Activated CD4-positive, alpha-beta T cell treated with anti-CD3 and anti-CD28 coated beads, Interleukin-2, amount 10 ng/mL, durations not matched to agents 7 days and 5 days (primary cell): ENCODE measurements at regions not wholly inside any gene's neighbourhood (a gene's known extent, or its start where the extent isn't known, plus 50 kb on each side); places are given as distances from the start of the nearest gene placed in this dataset.

Experiments used
- CTCF ChIA-PET: fragments of 350-600 bp; sonication (Branson Sonifier 250); formaldehyde crosslinking; loops from one replicate; lab custom pipeline; 2021; ENCODE audit warnings: antibody characterized with exemption; lab: Charles Lee
- POLR2A ChIA-PET: fragments of 350-600 bp; sonication (Branson Sonifier 250); formaldehyde crosslinking; loops from one replicate; lab custom pipeline; 2021; ENCODE audit warnings: antibody characterized with exemption; lab: Charles Lee
- DNase-seq: peaks from one replicate; pipeline ENCODE4 v3.0.0-alpha.2; 2020
- H3K27ac Mint-ChIP-seq: one replicate; pipeline ENCODE4 v1.8.0; 2021; ENCODE audit warnings: mild to moderate bottlenecking, moderate library complexity, mixed read lengths
- H3K27me3 Mint-ChIP-seq: one replicate; pipeline ENCODE4 v1.8.0; 2021; ENCODE audit warnings: mixed read lengths
- H3K36me3 Mint-ChIP-seq: one replicate; pipeline ENCODE4 v1.8.0; 2021; ENCODE audit warnings: low read depth, mixed read lengths
- H3K4me1 Mint-ChIP-seq: one replicate; pipeline ENCODE4 v1.8.0; 2021; ENCODE audit warnings: mixed read lengths
- H3K4me3 Mint-ChIP-seq: one replicate; pipeline ENCODE4 v1.8.0; 2021; ENCODE audit warnings: mild to moderate bottlenecking, moderate library complexity, mixed read lengths
- H3K9me3 Mint-ChIP-seq: one replicate; pipeline ENCODE4 v1.8.0; 2021; ENCODE audit warnings: mixed read lengths

DNA sequence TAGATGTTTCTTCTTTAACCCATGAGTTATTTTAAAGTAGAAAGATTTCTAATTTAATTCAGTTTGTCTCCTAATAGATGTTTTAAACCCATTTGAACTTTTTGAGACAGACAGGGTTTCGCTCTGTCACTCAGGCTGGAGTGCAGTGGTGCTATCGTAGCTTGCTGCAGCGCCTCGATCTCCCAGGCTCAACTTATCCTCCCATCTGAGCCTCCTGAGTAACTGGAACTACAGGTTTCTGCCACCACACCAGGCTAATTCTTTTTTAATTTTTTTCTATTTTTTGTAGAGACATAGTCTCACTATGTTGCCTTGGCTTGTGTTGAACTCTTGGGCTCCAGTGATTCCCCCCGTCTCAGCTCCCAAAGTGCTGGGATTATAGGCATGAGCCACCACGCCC lies 53.0 kb upstream of the RAB18 start:
- H3K36me3 Mint-ChIP-seq, result no peaks in the 10 kb centered on the region
- POLR2A ChIA-PET, result no interaction called here
- H3K27ac Mint-ChIP-seq, result no peak overlapping the region
- no peak overlapping the region for H3K4me3 Mint-ChIP-seq
- H3K4me1 Mint-ChIP-seq, result peaks cover 11% of the 10 kb centered on the region
- H3K9me3 Mint-ChIP-seq, result no peaks in the 10 kb centered on the region
- CTCF ChIA-PET, result no interaction called here
- H3K27me3 Mint-ChIP-seq, result peaks cover 4% of the 10 kb centered on the region
- no peak for DNase-seq

GRCh38 chr10:27450225-27450624 lies 53.9 kb upstream of the RAB18 start:
- H3K27ac Mint-ChIP-seq, result no peak overlapping the region
- H3K27me3 Mint-ChIP-seq, result peaks cover 4% of the 10 kb centered on the region
- ChIA-PET CTCF (no interaction called here), POLR2A (no interaction called here)
- H3K4me3 Mint-ChIP-seq, result no peak overlapping the region
- no peaks in the 10 kb centered on the region for H3K9me3 Mint-ChIP-seq
- H3K4me1 Mint-ChIP-seq, result peaks cover 11% of the 10 kb centered on the region
- no peaks in the 10 kb centered on the region for H3K36me3 Mint-ChIP-seq
- no peak for DNase-seq

DNA sequence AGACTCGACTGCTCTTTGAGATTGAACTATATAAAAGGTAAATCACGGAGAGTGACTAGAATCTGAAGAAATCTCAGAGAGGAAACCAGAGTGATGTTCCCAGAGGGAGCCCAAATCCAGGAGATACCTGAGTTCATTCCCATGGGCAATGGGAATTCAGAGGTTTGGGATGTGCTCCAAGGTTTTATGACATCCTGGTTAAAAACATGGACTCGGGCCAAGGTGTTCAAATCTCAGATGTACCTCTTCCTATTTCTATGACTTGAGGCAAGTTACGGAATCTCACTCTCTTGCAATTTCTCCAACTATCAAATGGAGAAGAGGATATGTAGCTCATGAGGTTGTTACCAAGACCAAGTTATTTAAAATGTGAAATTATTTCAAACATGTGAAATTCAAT lies 54.5 kb upstream of the RAB18 start:
- Mint-ChIP-seq H3K4me3 (no peak overlapping the region), H3K27me3 (peaks cover 4% of the 10 kb centered on the region), H3K27ac (no peak overlapping the region), H3K9me3 (no peaks in the 10 kb centered on the region), H3K4me1 (peaks cover 11% of the 10 kb centered on the region), H3K36me3 (no peaks in the 10 kb centered on the region)
- ChIA-PET CTCF (no interaction called here), POLR2A (no interaction called here)
- DNase-seq, result no peak

- no peak for DNase-seq
- H3K27ac Mint-ChIP-seq, result no peak overlapping the region
- H3K36me3 Mint-ChIP-seq, result no peaks in the 10 kb centered on the region
- H3K4me3 Mint-ChIP-seq, result no peak overlapping the region
- ChIA-PET CTCF (no interaction called here), POLR2A (no interaction called here)
- peaks cover 4% of the 10 kb centered on the region for H3K27me3 Mint-ChIP-seq
- peaks cover 11% of the 10 kb centered on the region for H3K4me1 Mint-ChIP-seq
- no peaks in the 10 kb centered on the region for H3K9me3 Mint-ChIP-seq
Measured at GRCh38 chr10:27448921-27449320, 55.2 kb upstream of the RAB18 start.

GRCh38 chr10:27447540-27447939 lies 56.6 kb upstream of the RAB18 start:
- Mint-ChIP-seq H3K9me3 (no peaks in the 10 kb centered on the region), H3K4me1 (peaks cover 11% of the 10 kb centered on the region), H3K27ac (no peak overlapping the region), H3K27me3 (peaks cover 4% of the 10 kb centered on the region), H3K36me3 (no peaks in the 10 kb centered on the region), H3K4me3 (no peak overlapping the region)
- CTCF ChIA-PET, result interaction anchor here (0.5 to 0.7 kb wide), 4 partner anchors 14 to 943 kb away, joined by 3 to 4 read pairs (median 3); no protein-coding TSS in a partner anchor
- POLR2A ChIA-PET, result interaction anchor here (0.6 kb wide), 1 partner anchor 503 kb away, joined by 4 read pairs; no protein-coding TSS in a partner anchor
- DNase-seq, result no peak

DNA sequence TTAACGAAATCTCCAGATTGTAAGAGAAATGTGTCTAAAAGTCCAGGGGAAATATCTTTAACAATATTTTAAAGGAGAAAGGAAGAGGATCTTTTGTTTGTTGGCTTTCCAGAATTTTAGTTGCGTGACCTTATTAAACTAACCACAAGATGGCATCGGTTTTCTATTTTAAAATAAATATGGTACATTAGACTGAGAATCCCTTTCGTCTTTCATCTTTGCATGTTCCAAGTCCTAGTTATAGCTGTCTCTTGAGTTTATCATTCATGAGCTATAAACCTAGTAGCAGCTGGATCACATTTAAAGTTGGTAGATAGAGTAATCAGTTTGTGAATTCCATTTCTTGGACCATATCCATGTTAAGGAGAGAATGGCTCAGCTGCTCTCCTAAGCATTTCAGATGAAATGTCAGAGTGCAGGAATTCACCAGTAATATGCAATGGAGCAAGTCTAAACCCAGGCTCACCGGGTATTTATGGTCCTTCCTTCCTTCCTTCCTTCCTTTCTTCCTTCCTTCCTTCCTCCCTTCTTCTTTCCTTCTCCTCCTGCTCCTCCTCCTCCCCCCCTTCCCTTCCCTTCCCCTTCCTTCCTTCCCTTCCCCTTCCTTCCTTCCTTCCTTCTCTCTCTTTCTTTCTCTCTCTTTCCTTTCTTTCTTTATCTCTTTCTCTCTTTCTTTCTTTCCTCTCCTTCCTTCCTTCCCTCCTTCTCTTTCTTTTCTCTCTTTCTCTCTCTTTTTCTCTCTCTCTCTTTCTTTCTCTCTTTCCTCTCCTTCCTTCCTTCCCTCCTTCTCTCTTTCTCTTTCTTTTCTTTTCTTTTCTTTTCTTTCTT lies 57.8 kb upstream of the RAB18 start:
- CTCF ChIA-PET, result interaction anchor here (0.6 to 1.2 kb wide), 3 partner anchors 8 to 632 kb away, joined by 3 to 4 read pairs (median 3); no protein-coding TSS in a partner anchor
- H3K4me3 Mint-ChIP-seq, result no peak overlapping the region

GRCh38 chr10:27445070-27445469 lies 59.0 kb upstream of the RAB18 start:
- H3K9me3 Mint-ChIP-seq, result no peaks in the 10 kb centered on the region
- peaks cover 11% of the 10 kb centered on the region for H3K4me1 Mint-ChIP-seq
- peaks cover 9% of the 10 kb centered on the region for H3K27me3 Mint-ChIP-seq
- no peak overlapping the region for H3K27ac Mint-ChIP-seq
- no peak overlapping the region for H3K4me3 Mint-ChIP-seq
- no peak for DNase-seq
- H3K36me3 Mint-ChIP-seq, result no peaks in the 10 kb centered on the region
- POLR2A ChIA-PET, result no interaction called here
- CTCF ChIA-PET, result interaction anchor here (0.6 to 1.2 kb wide), 3 partner anchors 10 to 655 kb away, joined by 3 to 6 read pairs (median 4); no protein-coding TSS in a partner anchor

More for the DNA sequence above, 57.8 kb upstream of the RAB18 start:
- DNase-seq, result no peak
- Mint-ChIP-seq H3K9me3 (no peaks in the 10 kb centered on the region), H3K4me1 (peaks cover 11% of the 10 kb centered on the region), H3K27ac (no peak overlapping the region), H3K36me3 (no peaks in the 10 kb centered on the region), H3K27me3 (peaks cover 6% of the 10 kb centered on the region)
- POLR2A ChIA-PET, result interaction anchor here (0.6 kb wide), 1 partner anchor 95 kb away, joined by 3 read pairs; no protein-coding TSS in a partner anchor

DNA sequence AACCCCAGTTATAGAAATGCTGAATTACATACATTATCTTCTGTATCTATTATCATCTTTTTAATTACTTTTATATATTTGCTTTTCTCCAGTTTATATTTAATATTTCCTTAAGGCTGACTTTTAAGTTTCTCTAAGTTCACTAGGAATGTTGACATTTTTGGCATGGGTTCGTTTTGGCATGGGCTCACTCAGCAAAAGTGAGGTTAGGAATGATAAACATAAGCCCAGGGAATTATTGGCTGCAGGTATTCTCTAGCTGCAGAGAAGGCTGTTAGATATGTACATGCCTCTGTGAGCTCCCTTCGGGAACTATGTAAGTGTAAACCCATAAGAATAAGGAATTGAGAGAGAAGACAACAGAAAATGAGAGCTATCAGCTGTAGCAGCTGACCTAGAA lies 63.6 kb upstream of the RAB18 start:
- no peak overlapping the region for H3K4me3 Mint-ChIP-seq
- peaks cover 15% of the 10 kb centered on the region for H3K27me3 Mint-ChIP-seq
- DNase-seq, result no peak
- H3K4me1 Mint-ChIP-seq, result no peaks in the 10 kb centered on the region
- no peaks in the 10 kb centered on the region for H3K9me3 Mint-ChIP-seq
- CTCF ChIA-PET, result no interaction called here
- H3K36me3 Mint-ChIP-seq, result no peaks in the 10 kb centered on the region
- POLR2A ChIA-PET, result no interaction called here
- no peak overlapping the region for H3K27ac Mint-ChIP-seq

- no peaks in the 10 kb centered on the region for H3K36me3 Mint-ChIP-seq
- no peak overlapping the region for H3K4me3 Mint-ChIP-seq
- no peaks in the 10 kb centered on the region for H3K9me3 Mint-ChIP-seq
- H3K27ac Mint-ChIP-seq, result no peak overlapping the region
- CTCF ChIA-PET, result no interaction called here
- DNase-seq, result no peak
- H3K27me3 Mint-ChIP-seq, result peaks cover 15% of the 10 kb centered on the region
- POLR2A ChIA-PET, result no interaction called here
- no peaks in the 10 kb centered on the region for H3K4me1 Mint-ChIP-seq
Measured at GRCh38 chr10:27440021-27440420, 64.1 kb upstream of the RAB18 start.

DNA sequence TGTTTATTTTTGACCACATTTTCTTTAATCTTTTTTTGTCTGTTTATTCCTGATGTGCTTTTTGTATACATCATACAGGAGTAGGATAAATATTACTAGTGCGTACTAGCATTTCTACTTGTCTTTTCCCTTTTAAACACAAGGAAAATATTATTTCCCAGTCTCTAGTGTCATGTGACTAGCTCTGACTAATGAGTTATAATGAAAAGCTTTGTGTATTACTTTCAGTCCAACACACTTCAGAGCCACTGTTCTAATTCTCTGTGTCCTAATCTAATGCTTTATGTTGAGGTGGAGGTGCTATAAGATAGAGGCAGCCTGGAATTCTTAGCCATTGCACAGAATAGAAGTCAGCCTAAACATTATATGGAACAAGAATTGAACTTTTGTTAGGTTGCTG lies 65.0 kb upstream of the RAB18 start:
- no peak overlapping the region for H3K4me3 Mint-ChIP-seq
- peaks cover 15% of the 10 kb centered on the region for H3K27me3 Mint-ChIP-seq
- ChIA-PET CTCF (no interaction called here), POLR2A (no interaction called here)
- no peaks in the 10 kb centered on the region for H3K4me1 Mint-ChIP-seq
- H3K36me3 Mint-ChIP-seq, result no peaks in the 10 kb centered on the region
- H3K9me3 Mint-ChIP-seq, result no peaks in the 10 kb centered on the region
- no peak for DNase-seq
- H3K27ac Mint-ChIP-seq, result no peak overlapping the region

DNA sequence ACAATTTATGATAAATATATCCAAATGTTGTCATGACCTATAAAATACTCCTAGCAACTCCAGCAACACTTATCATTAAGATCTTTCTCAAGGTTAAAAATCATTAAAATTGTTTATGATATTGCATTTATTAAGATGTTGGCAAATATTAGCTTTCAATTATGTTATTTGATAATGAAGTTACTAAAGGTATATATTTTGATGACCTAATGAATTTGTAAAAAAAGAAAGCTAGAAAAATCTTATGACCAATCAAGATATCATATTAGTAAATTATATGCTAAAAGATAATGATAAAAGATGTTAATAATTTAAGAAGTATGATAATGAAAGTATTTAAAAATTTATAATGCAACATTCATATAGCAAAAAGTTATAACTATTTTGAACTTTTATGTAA lies 66.3 kb upstream of the RAB18 start:
- DNase-seq, result no peak
- ChIA-PET POLR2A (no interaction called here), CTCF (no interaction called here)
- Mint-ChIP-seq H3K9me3 (no peaks in the 10 kb centered on the region), H3K36me3 (no peaks in the 10 kb centered on the region), H3K27ac (no peak overlapping the region), H3K4me1 (no peaks in the 10 kb centered on the region), H3K4me3 (no peak overlapping the region), H3K27me3 (peaks cover 18% of the 10 kb centered on the region)

GRCh38 chr10:27436710-27437109 lies 67.4 kb upstream of the RAB18 start:
- H3K27ac Mint-ChIP-seq, result no peak overlapping the region
- peaks cover 16% of the 10 kb centered on the region for H3K27me3 Mint-ChIP-seq
- H3K36me3 Mint-ChIP-seq, result no peaks in the 10 kb centered on the region
- H3K4me3 Mint-ChIP-seq, result no peak overlapping the region
- no peaks in the 10 kb centered on the region for H3K4me1 Mint-ChIP-seq
- POLR2A ChIA-PET, result no interaction called here
- no peak for DNase-seq
- CTCF ChIA-PET, result no interaction called here
- no peaks in the 10 kb centered on the region for H3K9me3 Mint-ChIP-seq

DNA sequence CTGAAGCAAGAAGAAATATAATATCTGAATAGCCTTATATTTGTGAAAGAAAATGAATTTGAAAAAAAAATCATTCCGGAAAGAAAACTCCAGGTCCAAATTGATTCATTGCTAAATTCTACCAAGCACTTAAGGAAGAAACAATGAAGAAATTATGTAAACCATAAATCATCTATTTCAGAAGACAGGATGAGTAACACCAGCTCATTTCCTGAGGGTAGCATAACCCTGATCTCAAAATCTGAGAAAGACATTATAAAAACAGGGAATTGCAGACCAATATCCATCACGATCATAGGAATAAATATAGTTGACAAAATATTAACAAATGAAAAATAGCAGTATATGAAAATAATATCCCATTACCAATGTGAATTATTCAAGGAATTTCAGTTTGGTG lies 70.1 kb upstream of the RAB18 start:
- no peak overlapping the region for H3K4me3 Mint-ChIP-seq
- CTCF ChIA-PET, result no interaction called here
- H3K9me3 Mint-ChIP-seq, result no peaks in the 10 kb centered on the region
- H3K4me1 Mint-ChIP-seq, result no peaks in the 10 kb centered on the region
- H3K27ac Mint-ChIP-seq, result no peak overlapping the region
- no peak for DNase-seq
- POLR2A ChIA-PET, result no interaction called here
- H3K36me3 Mint-ChIP-seq, result no peaks in the 10 kb centered on the region
- H3K27me3 Mint-ChIP-seq, result peaks cover 6% of the 10 kb centered on the region
